Nephron (organoid): ENCODE measurements at regions not wholly inside any gene's neighbourhood (a gene's known extent, or its start where the extent isn't known, plus 50 kb on each side); places are given as distances from the start of the nearest gene placed in this dataset.

Source experiments
- H3K27ac Mint-ChIP-seq, 3 experiments: 2 replicates each; pipeline ENCODE4 v1.8.0; 2020; ENCODE audit warnings: mixed read lengths in 3 of 3, mild to moderate bottlenecking in 2 of 3, moderate library complexity in 1 of 3
- H3K27me3 Mint-ChIP-seq: 2 replicates; pipeline ENCODE4 v1.8.0; 2021; ENCODE audit warnings: low read depth, mild to moderate bottlenecking, moderate library complexity, mixed read lengths
- H3K36me3 Mint-ChIP-seq: 2 replicates; pipeline ENCODE4 v1.8.0; 2020; ENCODE audit warnings: low read depth, mixed read lengths
- H3K4me1 Mint-ChIP-seq: 2 replicates; pipeline ENCODE4 v1.8.0; 2020; ENCODE audit warnings: mixed read lengths
- H3K4me3 Mint-ChIP-seq, 3 experiments: 2 replicates each; pipeline ENCODE4 v1.8.0; 2020; ENCODE audit warnings: mild to moderate bottlenecking in 3 of 3, mixed read lengths in 3 of 3, moderate library complexity in 2 of 3
- H3K9me3 Mint-ChIP-seq: 2 replicates; pipeline ENCODE4 v1.8.0; 2020; ENCODE audit warnings: mixed read lengths
- TF ChIP-seq, protein P1 (sequence below), 3 experiments: fragments of 200-600 bp; sonication (generic); IDR thresholded peaks; one replicate each; pipeline ENCODE4 v1.5.0; 2021; ENCODE audit warnings: antibody characterized with exemption in 3 of 3; ENCODE audit not compliant: unreplicated experiment in 3 of 3

DNA sequence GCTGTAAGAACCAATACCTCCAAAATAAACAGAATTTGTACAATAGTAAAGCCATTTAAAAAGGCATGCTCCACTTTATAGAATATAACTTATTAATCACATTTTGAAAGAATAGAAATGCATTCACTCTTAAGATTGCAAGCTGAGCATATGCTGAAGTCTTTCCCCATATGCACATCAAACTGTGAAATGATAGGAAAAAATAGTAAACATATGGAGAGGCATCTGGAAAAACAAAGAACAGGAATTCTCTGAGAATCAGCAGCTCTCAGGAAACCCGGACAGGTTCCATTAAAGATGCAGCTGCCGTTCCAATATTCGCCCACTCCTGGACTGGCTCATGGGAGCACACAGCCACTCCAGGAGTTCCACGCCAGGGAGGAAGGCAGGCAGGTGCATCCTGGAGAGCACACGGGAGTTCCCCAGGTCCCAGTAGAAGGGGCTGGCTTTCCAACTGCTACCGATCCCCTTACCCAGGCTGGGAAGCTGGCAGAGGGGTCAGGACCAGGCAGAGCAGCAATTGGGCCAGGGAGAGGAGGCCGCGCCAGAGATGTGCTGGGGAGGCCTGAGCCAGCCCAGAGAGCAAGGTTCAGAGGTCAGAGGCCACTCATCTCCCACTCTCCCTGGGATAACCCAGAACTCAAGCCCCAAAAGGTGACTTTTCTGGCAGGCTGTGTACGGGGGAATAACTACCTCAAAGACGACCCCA, 111.1 kb downstream of the DLL1 start:
- H3K27ac Mint-ChIP-seq = peak overlapping the region in 1 of 3 experiments; percentile 50
- H3K9me3 Mint-ChIP-seq = peaks cover 4% of the 10 kb centered on the region
- peaks cover 38% of the 10 kb centered on the region for H3K27me3 Mint-ChIP-seq
- peaks cover 5% of the 10 kb centered on the region for H3K36me3 Mint-ChIP-seq
- H3K4me1 Mint-ChIP-seq = peaks cover 23% of the 10 kb centered on the region
- H3K4me3 Mint-ChIP-seq = no peak overlapping the region
- TF ChIP-seq, protein P1, sequence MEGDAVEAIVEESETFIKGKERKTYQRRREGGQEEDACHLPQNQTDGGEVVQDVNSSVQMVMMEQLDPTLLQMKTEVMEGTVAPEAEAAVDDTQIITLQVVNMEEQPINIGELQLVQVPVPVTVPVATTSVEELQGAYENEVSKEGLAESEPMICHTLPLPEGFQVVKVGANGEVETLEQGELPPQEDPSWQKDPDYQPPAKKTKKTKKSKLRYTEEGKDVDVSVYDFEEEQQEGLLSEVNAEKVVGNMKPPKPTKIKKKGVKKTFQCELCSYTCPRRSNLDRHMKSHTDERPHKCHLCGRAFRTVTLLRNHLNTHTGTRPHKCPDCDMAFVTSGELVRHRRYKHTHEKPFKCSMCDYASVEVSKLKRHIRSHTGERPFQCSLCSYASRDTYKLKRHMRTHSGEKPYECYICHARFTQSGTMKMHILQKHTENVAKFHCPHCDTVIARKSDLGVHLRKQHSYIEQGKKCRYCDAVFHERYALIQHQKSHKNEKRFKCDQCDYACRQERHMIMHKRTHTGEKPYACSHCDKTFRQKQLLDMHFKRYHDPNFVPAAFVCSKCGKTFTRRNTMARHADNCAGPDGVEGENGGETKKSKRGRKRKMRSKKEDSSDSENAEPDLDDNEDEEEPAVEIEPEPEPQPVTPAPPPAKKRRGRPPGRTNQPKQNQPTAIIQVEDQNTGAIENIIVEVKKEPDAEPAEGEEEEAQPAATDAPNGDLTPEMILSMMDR (IDR thresholded peaks at IDR 0.05; ENCODE audit: unreplicated experiment in 3 of 3) = no peak

DNA sequence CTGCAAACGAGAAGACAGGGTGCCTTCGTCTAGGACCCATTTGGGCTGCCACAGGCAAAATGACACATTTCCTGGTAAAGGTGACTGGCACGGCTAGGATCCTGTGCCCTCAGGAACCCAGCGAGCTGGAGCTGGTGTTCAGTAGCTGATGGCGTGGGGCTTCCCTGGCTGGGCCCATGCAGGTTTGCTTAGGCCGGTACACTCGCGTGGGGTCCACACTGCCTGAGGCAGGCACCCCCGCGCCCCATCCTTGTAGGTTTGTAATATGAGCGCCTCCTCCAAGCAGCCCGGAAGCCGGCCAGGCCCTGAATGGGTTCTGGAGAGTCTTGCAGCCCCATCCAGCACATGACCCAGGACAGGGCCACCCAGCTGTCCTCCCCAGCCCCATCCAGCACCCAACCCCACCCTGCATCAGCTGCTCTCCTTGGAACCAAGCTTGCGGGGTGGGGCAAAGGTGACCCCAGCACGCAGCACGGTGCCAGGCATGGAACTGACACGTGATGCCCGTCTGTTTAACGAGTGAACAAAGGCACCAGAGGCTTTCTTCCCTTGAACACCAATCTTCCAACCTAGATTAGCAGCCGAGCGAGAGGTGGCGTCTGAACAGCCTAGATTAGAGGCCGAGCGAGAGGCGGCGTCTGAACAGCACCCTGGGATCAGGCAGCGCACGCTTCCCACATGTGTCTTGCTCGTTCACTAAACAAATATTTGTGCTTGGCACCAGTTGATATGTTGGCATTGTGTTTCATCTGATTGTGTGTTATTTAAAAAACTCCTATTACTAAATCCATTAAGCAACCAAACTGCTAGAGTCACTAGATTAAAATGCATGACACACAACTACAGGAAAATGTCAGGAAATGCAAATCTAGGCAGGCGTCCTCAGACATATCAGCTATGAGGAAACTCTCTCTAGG, 112.1 kb downstream of the DLL1 start:
- H3K9me3 Mint-ChIP-seq = peaks cover 4% of the 10 kb centered on the region
- peak overlapping the region in 2 of 3 experiments; percentile 22 to 50 for H3K27ac Mint-ChIP-seq
- no peak overlapping the region for H3K4me3 Mint-ChIP-seq
- peaks cover 33% of the 10 kb centered on the region for H3K4me1 Mint-ChIP-seq
- peaks cover 5% of the 10 kb centered on the region for H3K36me3 Mint-ChIP-seq
- TF ChIP-seq, protein P1 (IDR thresholded peaks at IDR 0.05; ENCODE audit: unreplicated experiment in 3 of 3) = no peak
- H3K27me3 Mint-ChIP-seq = peaks cover 41% of the 10 kb centered on the region

DNA sequence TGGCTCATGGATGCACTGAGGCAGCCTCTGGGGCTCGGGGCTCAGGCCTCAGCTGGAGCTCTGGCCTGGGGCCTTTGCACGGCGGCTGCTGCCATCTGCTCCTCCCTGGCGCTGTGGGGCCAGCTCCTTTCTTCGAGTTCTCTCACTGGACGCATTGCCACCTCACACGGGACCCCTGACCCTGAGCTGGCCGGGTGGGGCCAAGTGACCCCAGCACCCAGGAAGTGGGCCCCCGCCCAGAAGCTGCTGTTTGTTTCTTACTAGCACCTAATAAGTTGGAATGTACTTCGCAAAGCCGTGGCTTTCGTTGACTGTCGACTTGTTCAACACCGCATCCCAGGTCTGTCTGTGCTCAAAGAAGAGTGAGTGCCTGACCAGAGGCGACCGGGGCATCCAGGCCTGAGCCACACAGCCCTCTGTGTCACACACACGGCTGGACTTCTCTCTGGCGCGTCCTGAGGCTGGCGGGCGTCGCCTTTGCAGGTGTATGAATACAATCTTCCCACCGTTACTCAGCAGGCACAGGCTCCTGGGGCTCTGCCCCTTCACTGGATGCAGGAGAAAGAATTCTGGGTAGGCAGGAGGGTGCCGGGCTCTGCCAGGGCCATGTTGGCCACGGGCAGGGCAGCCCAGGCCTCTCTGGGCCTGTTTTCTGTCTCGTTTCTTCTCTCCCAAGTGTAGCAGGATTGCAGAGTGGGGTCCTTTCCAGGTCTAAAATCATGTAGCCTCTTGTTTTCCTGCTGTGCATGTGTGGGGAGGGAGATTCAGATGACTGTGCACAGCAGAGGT, 112.9 kb downstream of the DLL1 start:
- TF ChIP-seq, protein P1 (IDR thresholded peaks at IDR 0.05; ENCODE audit: unreplicated experiment in 3 of 3) = no peak

DNA sequence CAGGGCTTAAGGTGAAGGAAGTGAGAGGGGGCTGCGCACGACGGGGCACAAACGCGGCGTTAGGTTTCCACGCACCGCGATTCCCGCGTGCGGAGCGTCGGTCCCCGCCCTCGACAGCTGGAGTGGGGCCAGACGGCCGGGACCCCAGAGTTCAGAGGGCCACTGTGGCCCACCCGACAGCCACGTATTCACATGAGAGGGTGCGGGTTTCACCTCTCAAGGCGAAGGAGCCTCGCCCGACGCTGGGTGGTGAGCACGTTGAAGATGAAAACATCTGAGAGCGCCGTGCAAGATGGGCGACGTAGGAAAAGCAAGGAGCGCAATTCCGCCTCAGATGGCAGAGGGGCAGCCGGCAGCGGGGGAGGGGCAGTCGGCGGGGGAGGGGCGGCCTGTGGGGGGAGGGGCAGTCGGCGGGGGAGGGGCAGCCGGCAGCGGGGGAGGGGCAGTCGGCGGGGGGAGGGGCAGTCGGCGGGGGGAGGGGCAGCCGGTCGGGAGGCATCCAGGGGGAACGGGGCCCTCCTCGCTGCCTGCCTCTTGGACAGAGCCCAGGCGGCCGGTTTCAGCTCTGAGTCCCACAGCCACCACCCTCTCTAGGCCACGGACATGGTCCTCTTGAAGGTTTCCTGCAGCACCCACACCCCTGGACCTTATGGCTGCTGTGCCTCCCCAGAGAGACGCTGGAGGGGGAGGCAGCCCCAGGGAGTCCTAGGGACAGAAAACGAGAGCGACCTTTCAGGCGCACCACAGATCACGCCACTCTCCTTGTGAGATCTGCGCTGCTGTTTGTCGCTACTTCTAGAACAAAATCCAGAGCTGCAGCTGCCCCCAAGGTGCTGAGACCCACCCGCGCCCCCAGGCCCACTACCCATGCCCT, 113.7 kb downstream of the DLL1 start:
- Mint-ChIP-seq H3K4me1 (peaks cover 38% of the 10 kb centered on the region), H3K4me3 (no peak overlapping the region), H3K36me3 (no peaks in the 10 kb centered on the region), H3K27me3 (peaks cover 46% of the 10 kb centered on the region), H3K27ac (no peak overlapping the region), H3K9me3 (peaks cover 4% of the 10 kb centered on the region)
- TF ChIP-seq, protein P1 (IDR thresholded peaks at IDR 0.05; ENCODE audit: unreplicated experiment in 3 of 3) = no peak

More for the DNA sequence above, 112.9 kb downstream of the DLL1 start:
- no peaks in the 10 kb centered on the region for H3K9me3 Mint-ChIP-seq
- no peak overlapping the region for H3K4me3 Mint-ChIP-seq
- peaks cover 37% of the 10 kb centered on the region for H3K4me1 Mint-ChIP-seq
- no peak overlapping the region for H3K27ac Mint-ChIP-seq
- H3K36me3 Mint-ChIP-seq = no peaks in the 10 kb centered on the region
- H3K27me3 Mint-ChIP-seq = peaks cover 50% of the 10 kb centered on the region
